ENCODE measurements at regions not wholly inside any gene's neighbourhood (a gene's known extent, or its start where the extent isn't known, plus 50 kb on each side); places are given as distances from the start of the nearest gene placed in this dataset.

DNA sequence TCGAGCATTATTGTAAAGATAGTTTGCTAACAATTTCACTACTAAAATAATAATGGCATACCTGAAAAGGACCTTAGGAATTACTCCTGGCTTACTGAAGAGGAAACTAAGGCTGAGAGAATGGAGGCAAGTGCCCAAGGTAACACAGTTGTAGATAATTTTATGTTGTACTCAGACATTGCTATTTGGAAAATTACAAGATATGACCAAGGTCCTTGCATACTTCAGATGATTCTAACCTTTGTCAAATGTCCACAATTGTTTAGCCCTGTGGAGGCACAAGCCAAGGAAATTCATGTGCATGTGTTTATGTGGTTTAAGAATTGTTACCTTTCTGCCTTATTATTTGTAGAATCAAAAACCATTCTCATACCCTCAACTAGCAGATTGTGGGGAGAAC lies 105.7 kb downstream of the TUSC7 start:
- TF ChIP-seq, protein P1, sequence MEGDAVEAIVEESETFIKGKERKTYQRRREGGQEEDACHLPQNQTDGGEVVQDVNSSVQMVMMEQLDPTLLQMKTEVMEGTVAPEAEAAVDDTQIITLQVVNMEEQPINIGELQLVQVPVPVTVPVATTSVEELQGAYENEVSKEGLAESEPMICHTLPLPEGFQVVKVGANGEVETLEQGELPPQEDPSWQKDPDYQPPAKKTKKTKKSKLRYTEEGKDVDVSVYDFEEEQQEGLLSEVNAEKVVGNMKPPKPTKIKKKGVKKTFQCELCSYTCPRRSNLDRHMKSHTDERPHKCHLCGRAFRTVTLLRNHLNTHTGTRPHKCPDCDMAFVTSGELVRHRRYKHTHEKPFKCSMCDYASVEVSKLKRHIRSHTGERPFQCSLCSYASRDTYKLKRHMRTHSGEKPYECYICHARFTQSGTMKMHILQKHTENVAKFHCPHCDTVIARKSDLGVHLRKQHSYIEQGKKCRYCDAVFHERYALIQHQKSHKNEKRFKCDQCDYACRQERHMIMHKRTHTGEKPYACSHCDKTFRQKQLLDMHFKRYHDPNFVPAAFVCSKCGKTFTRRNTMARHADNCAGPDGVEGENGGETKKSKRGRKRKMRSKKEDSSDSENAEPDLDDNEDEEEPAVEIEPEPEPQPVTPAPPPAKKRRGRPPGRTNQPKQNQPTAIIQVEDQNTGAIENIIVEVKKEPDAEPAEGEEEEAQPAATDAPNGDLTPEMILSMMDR (IDR thresholded peaks at IDR 0.05; ENCODE audit: low read depth, low read length) = no peak
- TF ChIP-seq EZH2phosphoT487 (IDR thresholded peaks at IDR 0.05; ENCODE audit: low read depth) = no peak

All from OCI-LY3 (cell line).